IMR-90 (cell line): ENCODE measurements at regions not wholly inside any gene's neighbourhood (a gene's known extent, or its start where the extent isn't known, plus 50 kb on each side); places are given as distances from the start of the nearest gene placed in this dataset.
"Not testable (repeated sequence)": the region's sequence is repeated elsewhere in the genome, so short reads cannot be mapped to it uniquely, and the experiment has no call there.

Experiments
- ATAC-seq: fragments of 200-7000 bp; cut with Tn5 transposase; 2 replicates; pipeline ENCODE4 v1.9.1; 2020; ENCODE audit warnings: low read depth, mild to moderate bottlenecking, moderate library complexity
- BruUV-seq: library from RNA; stranded (reverse); fragments of 400-500 nt; replicated peaks from 2 replicates; lab custom pipeline; 2021; lab: Mats Ljungman, UMichigan
- CTCF ChIA-PET: fragments of 300-600 bp; formaldehyde crosslinking; extraction: SDS; loops from one replicate; lab custom pipeline; 2021; ENCODE audit warnings: antibody characterized with exemption; lab: Yijun Ruan, JAX
- POLR2A ChIA-PET: fragments of 300-600 bp; sonication (Branson Sonifier 250); formaldehyde crosslinking; loops from one replicate; lab custom pipeline; 2022; ENCODE audit warnings: antibody characterized with exemption; ENCODE audit not compliant: unreplicated experiment; lab: Charles Lee
- DNase-seq: peaks from one replicate; pipeline ENCODE4 v3.0.0; 2013
- H2AFZ ChIP-seq: replicated peaks from 2 replicates; pipeline ENCODE3; 2013; ENCODE audit warnings: low read length, mild to moderate bottlenecking; ENCODE audit not compliant: poor library complexity
- H2AK5ac ChIP-seq: 2 replicates; pipeline ENCODE4 v1.6.1; 2013; ENCODE audit warnings: low read depth, low read length, inconsistent platforms
- H2AK9ac ChIP-seq: replicated peaks from 2 replicates; pipeline ENCODE3; 2013; ENCODE audit warnings: mild to moderate bottlenecking, low read depth, low read length, moderate library complexity; ENCODE audit not compliant: poor library complexity
- H2BK120ac ChIP-seq: 2 replicates; pipeline ENCODE4 v1.6.1; 2013; ENCODE audit warnings: low read depth, low read length, inconsistent platforms
- H2BK15ac ChIP-seq: 3 replicates; pipeline ENCODE4 v1.6.1; 2013; ENCODE audit warnings: low read depth, low read length, inconsistent platforms
- H2BK20ac ChIP-seq: 2 replicates; pipeline ENCODE4 v1.6.1; 2013; ENCODE audit warnings: low read depth, mild to moderate bottlenecking, inconsistent platforms, low read length, moderate library complexity
- H2BK5ac ChIP-seq: 2 replicates; pipeline ENCODE4 v1.6.1; 2013; ENCODE audit warnings: mild to moderate bottlenecking, low read depth, low read length, inconsistent platforms; ENCODE audit not compliant: poor library complexity, severe bottlenecking
- H3K14ac ChIP-seq: replicated peaks from 2 replicates; pipeline ENCODE4 v1.6.1; 2013; ENCODE audit warnings: low read depth, low read length, inconsistent platforms
- H3K18ac ChIP-seq: 2 replicates; pipeline ENCODE4 v1.6.1; 2013; ENCODE audit warnings: low read depth, low read length, control low read depth
- H3K23ac ChIP-seq: 2 replicates; pipeline ENCODE4 v1.6.1; 2013; ENCODE audit warnings: low read depth, low read length, inconsistent platforms
- H3K27ac ChIP-seq: 2 replicates; pipeline ENCODE4 v1.5.1; 2013; ENCODE audit warnings: mild to moderate bottlenecking, control low read depth, low read length; ENCODE audit not compliant: insufficient read depth
- H3K27me3 ChIP-seq: 2 replicates; pipeline ENCODE4 v1.6.1; 2013; ENCODE audit warnings: low read length; ENCODE audit not compliant: control insufficient read depth, insufficient read depth
- H3K36me3 ChIP-seq: 2 replicates; pipeline ENCODE4 v1.6.1; 2013; ENCODE audit warnings: low read length, mixed read lengths; ENCODE audit not compliant: control insufficient read depth, insufficient read depth
- H3K4ac ChIP-seq: 2 replicates; pipeline ENCODE4 v1.6.1; 2013; ENCODE audit warnings: low read depth, low read length, inconsistent platforms
- H3K4me1 ChIP-seq: 2 replicates; pipeline ENCODE4 v1.6.1; 2013; ENCODE audit warnings: low read length, mixed read lengths; ENCODE audit not compliant: control insufficient read depth, insufficient read depth
- H3K4me2 ChIP-seq: 2 replicates; pipeline ENCODE4 v1.6.1; 2013; ENCODE audit warnings: low read depth, mild to moderate bottlenecking, control low read depth, low read length, moderate library complexity
- H3K4me3 ChIP-seq: 2 replicates; pipeline ENCODE4 v1.5.1; 2013; ENCODE audit warnings: low read depth, mild to moderate bottlenecking, control low read depth, low read length, moderate library complexity; ENCODE audit not compliant: insufficient read depth
- H3K56ac ChIP-seq: 2 replicates; pipeline ENCODE4 v1.6.1; 2013; ENCODE audit warnings: low read length, inconsistent platforms; ENCODE audit not compliant: insufficient read depth; ENCODE audit errors: extremely low read depth
- H3K79me1 ChIP-seq, 2 experiments: 2 replicates each; pipeline ENCODE4 v1.6.1; 2013; ENCODE audit warnings: low read length in 2 of 2, inconsistent platforms in 1 of 2, low read depth in 1 of 2
- H3K9ac ChIP-seq: 2 replicates; pipeline ENCODE4 v1.6.1; 2013; ENCODE audit warnings: low read depth, low read length, control low read depth
- H3K9me1 ChIP-seq: 2 replicates; pipeline ENCODE4 v1.6.1; 2013; ENCODE audit warnings: low read length, inconsistent platforms; ENCODE audit not compliant: insufficient read depth
- H3K9me3 ChIP-seq: 2 replicates; pipeline ENCODE4 v1.6.1; 2013; ENCODE audit warnings: low read length; ENCODE audit not compliant: control insufficient read depth, insufficient read depth
- H4K20me1 ChIP-seq: 2 replicates; pipeline ENCODE4 v1.6.1; 2013; ENCODE audit warnings: low read length, inconsistent platforms; ENCODE audit not compliant: insufficient read depth
- H4K5ac ChIP-seq: 2 replicates; pipeline ENCODE4 v1.6.1; 2013; ENCODE audit warnings: mild to moderate bottlenecking, low read depth, low read length, control low read depth
- H4K8ac ChIP-seq, 2 experiments: 2 replicates each; pipeline ENCODE4 v1.6.1; 2013; ENCODE audit warnings: low read depth in 2 of 2, low read length in 2 of 2, control low read depth in 1 of 2, inconsistent platforms in 1 of 2
- H4K91ac ChIP-seq: 2 replicates; pipeline ENCODE4 v1.6.1; 2013; ENCODE audit warnings: low read depth, low read length, inconsistent platforms; ENCODE audit not compliant: insufficient read depth
- BHLHE40 ChIP-seq: fragments of 150-350 bp; IDR thresholded peaks from 2 replicates; pipeline ENCODE4 v1.6.1; 2016; ENCODE audit warnings: mild to moderate bottlenecking, low read depth, low read length
- CHD1 ChIP-seq: IDR thresholded peaks from 2 replicates; pipeline ENCODE4 v1.6.1; 2012; ENCODE audit warnings: low read depth, low read length, improper control_type of control experiment
- FOS ChIP-seq: fragments of 150-350 bp; IDR thresholded peaks from 2 replicates; pipeline ENCODE4 v1.6.1; 2016; ENCODE audit warnings: low read depth, low read length
- MAZ ChIP-seq: IDR thresholded peaks from 2 replicates; pipeline ENCODE4 v1.6.1; 2012; ENCODE audit warnings: low read depth, mild to moderate bottlenecking, low read length, improper control_type of control experiment, moderate library complexity, borderline replicate concordance
- MXI1 ChIP-seq: IDR thresholded peaks from 2 replicates; pipeline ENCODE4 v1.6.1; 2012; ENCODE audit warnings: low read depth, mild to moderate bottlenecking, low read length, moderate library complexity, borderline replicate concordance
- POLR2A ChIP-seq: IDR thresholded peaks from 2 replicates; pipeline ENCODE4 v1.6.1; 2012; ENCODE audit warnings: mild to moderate bottlenecking, low read depth, low read length
- WGBS, 2 experiments: methylation state at CpG; one replicate each; pipeline versions ENCODE4 v1.1.5 to v1.1.7; 2013; ENCODE audit warnings: missing lambda C conversion rate in 2 of 2; ENCODE audit not compliant: insufficient read length in 1 of 2; ENCODE audit errors: extremely low coverage in 2 of 2; 5-methylcytosine and 5-hydroxymethylcytosine counted together
- dilution Hi-C: fragments of 300-500 bp; cut with HindIII; formaldehyde crosslinking; loops from one replicate; pipeline ENCODE4 v1.14.3; 2018; ENCODE audit warnings: low sequenced_read_pairs; ENCODE audit not compliant: unreplicated experiment
- in situ Hi-C: fragments of 300-500 bp; cut with MboI; formaldehyde crosslinking; loops from 3 replicates; pipeline ENCODE4 v1.14.3; 2019; ENCODE audit warnings: low sequenced_read_pairs, inconsistent platforms, mixed read lengths
- intact Hi-C: fragments of 100-400 bp; cut with micrococcal nuclease; formaldehyde crosslinking; loops from 2 replicates; pipeline ENCODE4 v1.10.0; 2022

- Histone ChIP-seq H3K27me3 (no peaks in the 10 kb centered on the region; the same call in 1 of the 2 replicates), H4K5ac (no peak overlapping the region), H3K18ac (no peak overlapping the region), H3K79me1 (no peaks in the 10 kb centered on the region), H3K4me2 (no peak overlapping the region), H4K8ac (no peak overlapping the region), H3K23ac (no peak overlapping the region), H2BK120ac (no peak overlapping the region), H3K36me3 (no peaks in the 10 kb centered on the region), H4K91ac (no peak overlapping the region), H3K4me3 (no peak overlapping the region), H3K27ac (no peak overlapping the region), H3K56ac (no peak overlapping the region), H4K20me1 (no peaks in the 10 kb centered on the region), H3K14ac (no peak overlapping the region), H3K4ac (no peak overlapping the region), H3K4me1 (no peaks in the 10 kb centered on the region), H2AK9ac (no peak overlapping the region), H2AFZ (peak overlapping the region; percentile 19), H3K9me1 (no peaks in the 10 kb centered on the region), H2AK5ac (no peak overlapping the region), H3K9ac (no peak overlapping the region), H2BK5ac (no peak overlapping the region), H3K9me3 (no peaks in the 10 kb centered on the region), H2BK20ac (no peak overlapping the region), H2BK15ac (no peak overlapping the region)
- POLR2A ChIA-PET = no interaction called here
- intact Hi-C loops (no loop called here), in situ Hi-C loops (no loop called here), dilution Hi-C loops (no loop called here)
- TF ChIP-seq FOS (no peak), POLR2A (no peak), MXI1 (no peak), CHD1 (no peak), MAZ (no peak), BHLHE40 (no peak)
- no peak for DNase-seq
- WGBS, 2 experiments = no CpG with 5 or more reads among the region's 2 CpGs
- no TSS peak for BruUV-seq
- ATAC-seq = no peak
- CTCF ChIA-PET = no interaction called here
Observed at GRCh38 chr7:81143856-81144255, 225.0 kb upstream of the SEMA3C start.

- H3K4me1 ChIP-seq, dilution Hi-C loops, H4K20me1 ChIP-seq, POLR2A ChIA-PET, ATAC-seq, BruUV-seq, H4K91ac ChIP-seq, H3K23ac ChIP-seq, CTCF ChIA-PET, H2BK5ac ChIP-seq, H3K9me1 ChIP-seq, in situ Hi-C loops, H2BK120ac ChIP-seq, H2AK5ac ChIP-seq, H2AK9ac ChIP-seq, H3K27me3 ChIP-seq, H2AFZ ChIP-seq, DNase-seq, H3K79me1 ChIP-seq, H3K14ac ChIP-seq, H3K9me3 ChIP-seq, H3K9ac ChIP-seq, H3K4ac ChIP-seq, H2BK20ac ChIP-seq, H3K27ac ChIP-seq, H4K8ac ChIP-seq, intact Hi-C loops, H4K5ac ChIP-seq, H3K4me2 ChIP-seq, H3K56ac ChIP-seq, H3K18ac ChIP-seq, H3K36me3 ChIP-seq, H2BK15ac ChIP-seq, H3K4me3 ChIP-seq: not testable (repeated sequence)
- 96% methylated on average over 5 of the region's 45 CpGs; no CpG with 5 or more reads in 1 of the 2 experiments for WGBS, 2 experiments
Observed at GRCh38 chr7:81141257-81142205, 222.7 kb upstream of the SEMA3C start.
